K562 (cell line): ENCODE measurements at regions not wholly inside any gene's neighbourhood (a gene's known extent, or its start where the extent isn't known, plus 50 kb on each side); places are given as distances from the start of the nearest gene placed in this dataset.

Experiments used
- ATAC-seq: fragments of 200-7000 bp; cut with Tn5 transposase; 3 replicates; pipeline ENCODE4 v1.9.1; 2020; ENCODE audit warnings: moderate library complexity
- BruUV-seq: library from RNA; stranded (reverse); fragments of 400-500 nt; replicated peaks from 2 replicates; lab custom pipeline; 2021; lab: Mats Ljungman, UMichigan
- CTCF ChIA-PET: fragments of 300-600 bp; formaldehyde crosslinking; extraction: SDS; loops from one replicate; lab custom pipeline; 2021; ENCODE audit warnings: low intra/inter-chr PET ratio; lab: Yijun Ruan, JAX
- POLR2A ChIA-PET: fragments of 300-600, 350-650 bp; sonication (Branson Sonifier 250); formaldehyde crosslinking; extraction: SDS; loops from one replicate; lab custom pipeline; 2021; ENCODE audit warnings: antibody characterized with exemption, inconsistent platforms; lab: Yijun Ruan, JAX
- DNase-seq, 4 experiments: peaks; one replicate each; pipeline versions ENCODE4 v3.0.0 to v3.0.0-alpha.2; 2011 to 2018; ENCODE audit warnings: low spot score in 3 of 4, mixed read lengths in 3 of 4; ENCODE audit errors: extremely low read depth in 1 of 4
- FAIRE-seq: peaks from 2 replicates; lab custom pipeline; 2011; peaks lifted over from hg19 to GRCh38; lab: Jason Lieb, UNC
- H2AFZ ChIP-seq: 2 replicates; pipeline ENCODE4 v1.6.0; 2011; ENCODE audit warnings: low read depth, low read length, control low read depth, inconsistent platforms
- H3K27ac ChIP-seq: fragments of 200-600 bp; 3 replicates; pipeline ENCODE4 v1.8.0; 2011; ENCODE audit warnings: low read depth, mild to moderate bottlenecking, control low read depth, inconsistent platforms, low read length, moderate library complexity, mixed read lengths; ENCODE audit errors: extremely low read depth
- H3K27me3 ChIP-seq, 2 experiments: fragments of 300-600 bp in 1 of 2; 2 replicates in 1 of 2; 3 replicates in 1 of 2; pipeline versions ENCODE4 v1.6.0 to v1.8.0; 2011; ENCODE audit warnings: inconsistent platforms in 2 of 2, low read length in 2 of 2, mild to moderate bottlenecking in 1 of 2, mixed read lengths in 1 of 2, moderate library complexity in 1 of 2; ENCODE audit not compliant: control insufficient read depth in 2 of 2, insufficient read depth in 2 of 2
- H3K36me3 ChIP-seq: fragments of 300-600 bp; 3 replicates; pipeline ENCODE4 v1.8.0; 2011; ENCODE audit warnings: mild to moderate bottlenecking, low read length, inconsistent platforms; ENCODE audit not compliant: control insufficient read depth, insufficient read depth
- H3K4me1 ChIP-seq, 2 experiments: fragments of 200-600 bp in 1 of 2; replicated peaks in 1 of 2; 2 replicates in 1 of 2; 3 replicates in 1 of 2; pipeline versions ENCODE4 v1.5.1 to v1.8.0; 2011; ENCODE audit warnings: inconsistent platforms in 2 of 2, low read length in 2 of 2, mild to moderate bottlenecking in 1 of 2, mixed read lengths in 1 of 2, moderate library complexity in 1 of 2; ENCODE audit not compliant: control insufficient read depth in 2 of 2, insufficient read depth in 2 of 2
- H3K4me2 ChIP-seq: 2 replicates; pipeline ENCODE4 v1.6.1; 2011; ENCODE audit warnings: low read length, control low read depth, inconsistent platforms, mixed read lengths; ENCODE audit not compliant: insufficient read depth
- H3K4me3 ChIP-seq: fragments of 200-600 bp; sonication (generic), shearing (Covaris generic); 2 replicates; pipeline ENCODE4 v1.5.1; 2016; ENCODE audit warnings: control low read depth, inconsistent platforms
- H3K79me2 ChIP-seq: fragments of 200-600 bp; 3 replicates; pipeline ENCODE4 v1.8.0; 2011; ENCODE audit warnings: low read length, inconsistent platforms; ENCODE audit not compliant: control insufficient read depth, insufficient read depth
- H3K9ac ChIP-seq, 2 experiments: 2 replicates each; pipeline versions ENCODE4 v1.6.0 to v1.6.1; 2011; ENCODE audit warnings: low read depth in 2 of 2, low read length in 2 of 2, control low read depth in 1 of 2, inconsistent platforms in 1 of 2, mild to moderate bottlenecking in 1 of 2, mixed read lengths in 1 of 2; ENCODE audit not compliant: insufficient read depth in 1 of 2
- H3K9me1 ChIP-seq: one replicate; pipeline ENCODE4 v1.6.0; 2011; ENCODE audit warnings: inconsistent platforms, mild to moderate bottlenecking, low read length, moderate library complexity; ENCODE audit not compliant: control insufficient read depth, insufficient read depth
- H3K9me3 ChIP-seq: replicated peaks from 2 replicates; pipeline ENCODE4 v1.5.1; 2011; ENCODE audit warnings: low read depth, low read length, inconsistent platforms; ENCODE audit not compliant: control insufficient read depth, insufficient read depth
- H4K20me1 ChIP-seq: replicated peaks from 2 replicates; pipeline ENCODE4 v1.6.1; 2011; ENCODE audit warnings: low read length, inconsistent platforms, mixed read lengths; ENCODE audit not compliant: control insufficient read depth, insufficient read depth
- ETV5 ChIP-seq: sonication (generic); formaldehyde crosslinking; IDR thresholded peaks from 2 replicates; pipeline ENCODE4 v1.4.0; 2020; ENCODE audit warnings: low read depth, mild to moderate bottlenecking, missing genetic modification reagents
- LARP7 ChIP-seq: fragments of 450-650 bp; IDR thresholded peaks from 2 replicates; pipeline ENCODE4 v1.6.1; 2016
- MCM2 ChIP-seq: fragments of 450-650 bp; IDR thresholded peaks from 2 replicates; pipeline ENCODE4 v1.6.1; 2017; ENCODE audit warnings: low read depth, mild to moderate bottlenecking
- PCBP1 ChIP-seq: fragments of 200-400 bp; formaldehyde crosslinking; IDR thresholded peaks from 2 replicates; pipeline ENCODE4 v1.6.1; 2018; ENCODE audit warnings: mild to moderate bottlenecking, low read depth, low read length; ENCODE audit not compliant: poor library complexity, severe bottlenecking
- TOE1 ChIP-seq, 2 experiments: fragments of 450-650 bp in 1 of 2; sonication (generic) in 1 of 2; formaldehyde crosslinking in 1 of 2; IDR thresholded peaks; 2 replicates each; pipeline versions ENCODE4 v1.7.1 to v1.8.0; 2016 to 2022; ENCODE audit warnings: borderline replicate concordance in 2 of 2, mild to moderate bottlenecking in 2 of 2, antibody characterized with exemption in 1 of 2, inconsistent platforms in 1 of 2, low read depth in 1 of 2, missing genetic modification reagents in 1 of 2, moderate library complexity in 1 of 2
- ZNF707 ChIP-seq: fragments of 250-450 bp; sonication (Bioruptor Pico); conservative IDR thresholded peaks from 2 replicates; pipeline ENCODE4 v1.8.0; 2022; ENCODE audit warnings: inconsistent platforms, mild to moderate bottlenecking, moderate library complexity
- ZNF76 ChIP-seq: fragments of 250-450 bp; sonication (Bioruptor Pico); IDR thresholded peaks from 2 replicates; pipeline ENCODE4 v1.4.0; 2020; ENCODE audit warnings: mild to moderate bottlenecking, moderate library complexity, borderline replicate concordance
- ZSCAN29 ChIP-seq: fragments of 450-650 bp; IDR thresholded peaks from 2 replicates; pipeline ENCODE4 v1.6.1; 2017
- WGBS: fragments of 100-300 bp; shearing (Covaris generic); methylation state at CpG from one replicate; pipeline ENCODE4 v1.1.6; 2016; ENCODE audit warnings: low coverage, mixed read lengths; ENCODE audit not compliant: insufficient coverage; ENCODE audit errors: missing lambda C conversion rate; 5-methylcytosine and 5-hydroxymethylcytosine counted together
- in situ Hi-C: fragments of 300-500 bp; cut with MboI; formaldehyde crosslinking; loops from 4 replicates; pipeline ENCODE4 v1.15.0; 2018; ENCODE audit warnings: inconsistent platforms, mixed read lengths
- intact Hi-C: fragments of 100-400 bp; cut with micrococcal nuclease; formaldehyde crosslinking; loops from 2 replicates; pipeline ENCODE4 v1.14.2; 2022

DNA sequence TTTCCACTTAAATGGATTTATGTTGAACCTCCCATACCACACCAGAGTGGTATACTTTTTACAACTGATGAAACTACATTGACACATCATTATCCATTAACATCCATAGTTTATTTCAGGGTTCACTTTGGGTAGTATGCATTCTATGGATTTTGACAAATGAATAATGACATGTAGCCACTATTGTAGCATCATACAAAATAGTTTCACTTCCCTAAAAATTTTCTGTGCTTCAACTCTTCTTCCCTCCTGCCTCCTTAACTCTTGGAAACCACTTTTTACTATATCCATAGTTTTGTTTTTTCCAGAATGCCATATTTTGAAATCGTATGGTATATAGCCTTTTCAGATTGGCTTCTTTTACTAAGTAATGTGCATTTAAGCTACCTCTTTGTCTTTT is 199.5 kb upstream of the TMEM196 start (continued):
- no peak for TF ChIP-seq TOE1 (IDR thresholded peaks at IDR 0.05; ENCODE audit: borderline replicate concordance)
- TF ChIP-seq TOE1 (CRISPR knock-in tag; IDR thresholded peaks at IDR 0.05; ENCODE audit: borderline replicate concordance, low read depth) = no peak
- TF ChIP-seq, all 486 proteins: peak for 0

DNA sequence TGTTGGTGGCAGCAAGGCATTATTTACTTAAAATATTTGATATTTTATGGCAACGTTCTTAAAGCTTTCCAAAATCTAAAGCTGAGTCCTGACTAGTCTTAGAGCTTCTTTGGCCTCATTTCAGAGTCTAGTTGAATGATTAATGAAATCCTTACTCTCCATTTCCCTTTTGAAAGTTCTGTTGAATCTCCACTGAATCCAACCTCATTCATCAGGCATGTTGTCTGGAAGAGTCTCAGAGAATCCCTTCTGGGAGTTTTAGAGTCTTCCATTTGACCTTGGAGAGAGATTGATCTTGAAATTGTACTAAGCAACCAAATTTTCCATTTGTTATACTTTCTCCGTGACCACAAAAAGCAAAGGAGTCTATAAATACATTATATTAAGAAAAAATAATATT is 198.5 kb upstream of the TMEM196 start:
- no peaks in the 10 kb centered on the region for H3K27me3 ChIP-seq
- H3K27ac ChIP-seq = no peak overlapping the region
- H3K9ac ChIP-seq = no peak overlapping the region
- H3K9me1 ChIP-seq = no peaks in the 10 kb centered on the region
- TF ChIP-seq ZNF76 (CRISPR knock-in tag) = no peak
- no peak for TF ChIP-seq PCBP1
- TF ChIP-seq ZSCAN29 = no peak
- no peak for TF ChIP-seq ETV5 (CRISPR knock-in tag)
- TF ChIP-seq MCM2 = no peak
- no peak for TF ChIP-seq ZNF707 (CRISPR knock-in tag)
- no peak for TF ChIP-seq LARP7
- ChIA-PET POLR2A (no interaction called here), CTCF (no interaction called here)
- intact Hi-C loops = no loop called here
- ATAC-seq (no peak), DNase-seq (no peak), FAIRE-seq (no peak)
- H3K79me2 ChIP-seq = no peaks in the 10 kb centered on the region
- H3K4me1 ChIP-seq = no peaks in the 10 kb centered on the region
- H3K9me3 ChIP-seq = no peaks in the 10 kb centered on the region
- no peak overlapping the region for H3K4me2 ChIP-seq
- H2AFZ ChIP-seq = no peak overlapping the region
- H3K36me3 ChIP-seq = no peaks in the 10 kb centered on the region
- in situ Hi-C loops = no loop called here
- WGBS = 0% methylated on average over 2 of the region's 2 CpGs
- no TSS peak for BruUV-seq
- H3K4me3 ChIP-seq = no peak overlapping the region
- H4K20me1 ChIP-seq = no peaks in the 10 kb centered on the region
